GM12873 (cell line): ENCODE measurements at regions not wholly inside any gene's neighbourhood (a gene's known extent, or its start where the extent isn't known, plus 50 kb on each side); places are given as distances from the start of the nearest gene placed in this dataset.

Source experiments
- TF ChIP-seq, protein P1 (sequence below): IDR thresholded peaks from 2 replicates; pipeline ENCODE4 v1.5.1; 2012; ENCODE audit warnings: low read depth, mild to moderate bottlenecking, moderate library complexity, low read length, control low read depth; ENCODE audit not compliant: insufficient read depth; ENCODE audit errors: missing control alignments

DNA sequence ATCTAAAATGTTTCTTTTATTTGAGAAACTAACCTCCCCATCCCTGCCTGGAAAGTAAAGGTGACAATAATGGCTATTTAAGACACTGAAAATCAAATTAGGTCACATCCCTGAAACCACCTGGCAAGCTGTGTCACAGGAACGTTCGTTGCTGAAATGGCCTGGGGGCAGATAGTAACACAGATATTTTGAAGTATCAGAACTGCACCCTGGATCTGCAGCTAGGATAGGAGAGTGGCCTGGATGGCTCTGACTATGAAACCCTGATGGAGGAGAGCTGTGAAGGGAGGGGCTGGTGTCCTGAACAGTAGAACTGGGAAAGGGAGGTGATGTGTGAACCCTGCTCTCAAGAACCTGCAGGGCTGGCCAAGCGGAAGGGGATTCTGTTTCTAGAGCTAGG lies 648.3 kb upstream of the CFAP20DC start:
- TF ChIP-seq, protein P1, sequence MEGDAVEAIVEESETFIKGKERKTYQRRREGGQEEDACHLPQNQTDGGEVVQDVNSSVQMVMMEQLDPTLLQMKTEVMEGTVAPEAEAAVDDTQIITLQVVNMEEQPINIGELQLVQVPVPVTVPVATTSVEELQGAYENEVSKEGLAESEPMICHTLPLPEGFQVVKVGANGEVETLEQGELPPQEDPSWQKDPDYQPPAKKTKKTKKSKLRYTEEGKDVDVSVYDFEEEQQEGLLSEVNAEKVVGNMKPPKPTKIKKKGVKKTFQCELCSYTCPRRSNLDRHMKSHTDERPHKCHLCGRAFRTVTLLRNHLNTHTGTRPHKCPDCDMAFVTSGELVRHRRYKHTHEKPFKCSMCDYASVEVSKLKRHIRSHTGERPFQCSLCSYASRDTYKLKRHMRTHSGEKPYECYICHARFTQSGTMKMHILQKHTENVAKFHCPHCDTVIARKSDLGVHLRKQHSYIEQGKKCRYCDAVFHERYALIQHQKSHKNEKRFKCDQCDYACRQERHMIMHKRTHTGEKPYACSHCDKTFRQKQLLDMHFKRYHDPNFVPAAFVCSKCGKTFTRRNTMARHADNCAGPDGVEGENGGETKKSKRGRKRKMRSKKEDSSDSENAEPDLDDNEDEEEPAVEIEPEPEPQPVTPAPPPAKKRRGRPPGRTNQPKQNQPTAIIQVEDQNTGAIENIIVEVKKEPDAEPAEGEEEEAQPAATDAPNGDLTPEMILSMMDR: no peak

DNA sequence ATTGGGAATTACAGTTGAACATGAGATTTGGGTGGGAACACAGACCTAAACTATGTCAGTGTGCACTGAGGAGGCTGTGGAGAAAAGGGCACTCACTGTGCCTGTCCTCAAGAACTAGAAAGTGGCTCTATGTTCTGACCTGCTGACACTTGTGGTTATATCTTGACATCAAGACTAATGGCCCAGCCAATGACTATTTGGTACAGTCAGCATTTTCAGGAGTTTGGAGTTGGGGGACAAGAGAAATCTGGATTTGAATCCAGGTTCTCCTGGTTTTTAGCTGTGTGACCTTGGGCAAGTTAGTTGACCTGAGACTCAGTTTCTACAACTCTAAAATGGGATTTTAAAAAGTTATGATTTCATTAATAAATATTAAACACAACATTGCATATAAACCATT lies 647.0 kb upstream of the CFAP20DC start:
- TF ChIP-seq, protein P1: no peak

DNA sequence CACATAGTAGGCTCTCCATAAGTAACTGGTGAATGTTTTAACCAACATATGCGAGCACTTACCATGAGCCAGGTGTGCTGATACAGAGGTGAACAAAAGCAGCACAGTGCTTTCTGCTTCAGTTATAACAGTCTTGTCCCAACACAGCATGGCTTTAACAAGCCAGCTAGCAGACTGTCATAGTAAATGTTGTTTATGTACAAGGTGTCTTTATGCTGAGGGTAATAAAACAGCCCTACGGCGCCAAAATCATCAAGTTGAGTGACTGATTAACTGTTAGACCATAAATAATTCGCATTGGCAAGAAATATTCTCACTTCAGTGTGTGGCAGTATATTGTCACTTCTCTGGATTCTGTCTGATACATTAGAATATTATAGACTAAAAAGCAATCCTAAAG lies 646.0 kb upstream of the CFAP20DC start:
- TF ChIP-seq, protein P1: no peak

DNA sequence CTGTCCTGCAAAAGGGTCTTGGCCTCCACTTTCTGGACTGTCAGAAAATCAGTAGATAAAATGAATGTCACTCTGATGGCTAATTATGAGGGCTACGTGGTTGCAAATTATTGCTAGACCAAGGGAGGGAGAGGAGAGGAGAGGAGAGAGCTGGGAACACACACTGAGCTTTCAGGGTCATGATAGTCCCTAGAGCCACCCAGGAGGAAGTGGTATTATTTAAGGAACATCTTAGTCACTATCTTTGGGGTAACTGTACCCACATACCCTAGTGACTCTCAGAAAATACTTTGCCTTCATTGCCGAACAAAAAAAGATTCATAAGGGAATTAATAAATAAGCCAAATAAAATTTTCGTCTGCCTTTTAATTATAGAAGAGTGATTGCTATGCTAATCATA lies 642.3 kb upstream of the CFAP20DC start:
- TF ChIP-seq, protein P1: no peak

DNA sequence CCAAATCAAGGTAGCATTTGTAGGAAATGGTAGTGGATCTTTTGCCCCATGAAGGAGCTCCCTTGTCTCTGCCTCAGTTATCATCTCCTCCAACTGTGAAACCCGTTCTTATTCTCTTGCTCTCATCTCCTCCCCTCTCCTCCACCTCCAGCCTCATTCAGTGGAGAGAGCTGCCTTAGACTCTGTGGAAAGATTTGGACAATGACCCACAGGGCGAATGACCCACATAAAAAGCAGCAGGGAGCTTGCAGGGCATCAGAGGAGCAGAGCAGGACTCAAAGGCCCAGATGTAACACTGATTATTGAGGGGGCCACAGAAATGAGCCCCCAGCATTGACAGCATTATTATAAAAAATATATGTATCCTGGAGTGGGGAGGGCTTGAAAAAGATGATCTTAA lies 641.1 kb upstream of the CFAP20DC start:
- TF ChIP-seq, protein P1: no peak

DNA sequence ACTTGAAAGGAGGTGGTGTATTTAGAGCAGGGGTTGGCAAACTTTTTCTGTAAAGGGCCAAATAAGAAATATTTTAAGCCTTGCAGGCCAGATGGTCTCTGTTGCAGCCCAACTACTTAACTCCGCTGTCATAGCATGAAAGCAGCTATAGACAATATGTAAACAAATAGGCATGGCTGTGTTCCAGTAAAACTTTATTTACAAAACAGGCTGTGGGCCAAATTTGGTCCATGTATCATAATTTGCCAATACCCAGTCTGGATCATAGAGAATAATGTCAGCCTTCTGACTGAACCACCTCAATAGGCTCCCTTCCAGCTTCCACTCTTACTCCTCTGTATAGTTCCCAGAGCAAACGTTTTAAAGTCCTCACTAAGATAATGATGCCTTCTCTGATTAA lies 638.8 kb upstream of the CFAP20DC start:
- TF ChIP-seq, protein P1: no peak

DNA sequence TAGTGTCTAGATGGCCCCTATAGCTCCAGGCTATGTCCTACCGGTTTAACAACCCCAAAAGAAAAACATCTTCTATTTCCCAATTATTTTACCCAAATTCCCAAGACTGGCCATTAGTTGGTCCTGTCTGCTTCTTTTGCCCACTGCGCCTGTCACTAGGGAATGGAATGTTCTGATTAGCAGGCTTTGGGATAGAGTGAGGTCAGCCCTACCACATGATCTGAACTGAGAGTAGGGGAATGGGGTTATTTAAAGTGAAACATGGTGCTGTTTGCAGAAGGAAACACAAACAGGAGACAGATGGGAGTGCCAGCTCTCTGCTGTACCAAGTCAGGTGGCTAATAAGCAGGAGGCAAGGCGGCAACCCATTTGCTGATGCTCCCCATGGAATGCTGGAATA lies 635.6 kb upstream of the CFAP20DC start:
- TF ChIP-seq, protein P1: no peak

DNA sequence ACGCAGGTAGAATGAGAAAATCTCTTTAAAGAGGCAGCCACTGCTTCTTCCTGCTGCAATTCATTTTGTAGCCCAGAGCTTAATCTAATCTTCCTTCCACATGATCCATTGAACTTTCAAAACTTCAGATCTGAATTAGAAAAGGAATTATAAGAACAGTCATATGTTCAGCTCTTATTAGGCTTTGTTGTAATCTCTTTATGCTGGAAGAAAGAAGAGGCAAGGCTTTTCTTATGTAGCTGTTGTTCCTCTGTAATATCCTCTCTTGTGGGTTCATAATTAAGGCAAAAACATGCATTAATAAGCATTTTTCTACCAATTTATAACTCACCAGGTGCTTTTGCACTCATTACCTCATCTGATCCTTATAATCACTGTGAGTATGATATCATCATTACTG lies 634.9 kb upstream of the CFAP20DC start:
- TF ChIP-seq, protein P1: no peak
